SK-N-SH treated with all-trans-retinoic acid at 6 μM for 48 hours (cell line): ENCODE measurements at regions not wholly inside any gene's neighbourhood (a gene's known extent, or its start where the extent isn't known, plus 50 kb on each side); places are given as distances from the start of the nearest gene placed in this dataset.

Experiments
- ATAC-seq: fragments of 200-7000 bp; cut with Tn5 transposase; 3 replicates; pipeline ENCODE4 v1.9.1; 2020; ENCODE audit warnings: mild to moderate bottlenecking, moderate library complexity
- ARNTL ChIP-seq: fragments of 450-650 bp; formaldehyde crosslinking; IDR thresholded peaks from 2 replicates; pipeline ENCODE4 v1.5.0; 2020; ENCODE audit warnings: low read depth, mild to moderate bottlenecking, moderate library complexity, borderline replicate concordance
- BACH2 ChIP-seq: fragments of 250-450 bp; sonication (Bioruptor Pico); IDR thresholded peaks from 2 replicates; pipeline ENCODE4 v1.9.0; 2021; ENCODE audit warnings: mild to moderate bottlenecking, borderline replicate concordance
- CSDC2 ChIP-seq: fragments of 250-450 bp; sonication (Bioruptor Pico); IDR thresholded peaks from 2 replicates; pipeline ENCODE4 v1.5.0; 2020; ENCODE audit warnings: mild to moderate bottlenecking, moderate library complexity
- ESRRG ChIP-seq: fragments of 250-450 bp; sonication (Bioruptor Pico); IDR thresholded peaks from 2 replicates; pipeline ENCODE4 v1.6.1; 2021; ENCODE audit warnings: mild to moderate bottlenecking
- GLIS3 ChIP-seq: fragments of 250-450 bp; sonication (Bioruptor Pico); IDR thresholded peaks from 2 replicates; pipeline ENCODE4 v1.5.0; 2020; ENCODE audit warnings: mild to moderate bottlenecking, moderate library complexity
- ISL1 ChIP-seq: fragments of 250-450 bp; sonication (Bioruptor Pico); IDR thresholded peaks from 2 replicates; pipeline ENCODE4 v2.1.2; 2022; ENCODE audit warnings: mild to moderate bottlenecking, moderate library complexity
- OSR1 ChIP-seq: fragments of 250-450 bp; sonication (Bioruptor Pico); IDR thresholded peaks from 2 replicates; pipeline ENCODE4 v1.8.0; 2022; ENCODE audit warnings: moderate library complexity, mild to moderate bottlenecking, inconsistent platforms
- PPARA ChIP-seq: fragments of 250-450 bp; sonication (Bioruptor Pico); IDR thresholded peaks from 2 replicates; pipeline ENCODE4 v1.5.0; 2020; ENCODE audit warnings: mild to moderate bottlenecking, borderline replicate concordance
- RARB ChIP-seq: fragments of 250-450 bp; sonication (Bioruptor Pico); IDR thresholded peaks from 2 replicates; pipeline ENCODE4 v1.8.0; 2021; ENCODE audit warnings: mild to moderate bottlenecking, moderate library complexity
- SNAI2 ChIP-seq: fragments of 250-450 bp; sonication (Bioruptor Pico); IDR thresholded peaks from 2 replicates; pipeline ENCODE4 v1.5.0; 2020; ENCODE audit warnings: mild to moderate bottlenecking, moderate library complexity
- TOX ChIP-seq: fragments of 250-450 bp; sonication (Bioruptor Pico); IDR thresholded peaks from 2 replicates; pipeline ENCODE4 v1.8.0; 2021; ENCODE audit warnings: mild to moderate bottlenecking, moderate library complexity, borderline replicate concordance
- ZC3H10 ChIP-seq: fragments of 250-450 bp; sonication (Bioruptor Pico); IDR thresholded peaks from 2 replicates; pipeline ENCODE4 v1.5.1; 2021; ENCODE audit warnings: mild to moderate bottlenecking, moderate library complexity
- ZFP30 ChIP-seq: fragments of 450-650 bp; formaldehyde crosslinking; IDR thresholded peaks from 2 replicates; pipeline ENCODE4 v1.5.0; 2022; ENCODE audit warnings: mild to moderate bottlenecking, moderate library complexity
- ZNF565 ChIP-seq: fragments of 450-650 bp; formaldehyde crosslinking; conservative IDR thresholded peaks from 2 replicates; pipeline ENCODE4 v1.5.0; 2020; ENCODE audit warnings: low read depth, mild to moderate bottlenecking, moderate library complexity
- ZNF8 ChIP-seq: fragments of 450-650 bp; formaldehyde crosslinking; IDR thresholded peaks from 2 replicates; pipeline ENCODE4 v1.5.0; 2020; ENCODE audit warnings: mild to moderate bottlenecking, moderate library complexity
- TF ChIP-seq, protein P1 (sequence below): fragments of 250-450 bp; sonication (Bioruptor Pico); IDR thresholded peaks from 2 replicates; pipeline ENCODE4 v1.5.1; 2020; ENCODE audit warnings: low read depth, mild to moderate bottlenecking, moderate library complexity
- TF ChIP-seq, protein P2 (sequence below): fragments of 250-450 bp; sonication (Bioruptor Pico); IDR thresholded peaks from 2 replicates; pipeline ENCODE4 v1.8.0; 2021; ENCODE audit warnings: low read depth, mild to moderate bottlenecking, moderate library complexity, borderline replicate concordance
- TF ChIP-seq, protein P3 (sequence below): fragments of 250-450 bp; sonication (Bioruptor Pico); IDR thresholded peaks from 2 replicates; pipeline ENCODE4 v1.5.0; 2020; ENCODE audit warnings: mild to moderate bottlenecking, moderate library complexity
- TF ChIP-seq, protein P4 (sequence below): fragments of 250-450 bp; sonication (Bioruptor Pico); IDR thresholded peaks from 2 replicates; pipeline ENCODE4 v1.8.0; 2020; ENCODE audit warnings: mild to moderate bottlenecking, moderate library complexity, borderline replicate concordance
- TF ChIP-seq, protein P5 (sequence below): fragments of 250-450 bp; sonication (Bioruptor Pico); IDR thresholded peaks from 2 replicates; pipeline ENCODE4 v1.5.1; 2021; ENCODE audit warnings: mild to moderate bottlenecking, moderate library complexity

DNA sequence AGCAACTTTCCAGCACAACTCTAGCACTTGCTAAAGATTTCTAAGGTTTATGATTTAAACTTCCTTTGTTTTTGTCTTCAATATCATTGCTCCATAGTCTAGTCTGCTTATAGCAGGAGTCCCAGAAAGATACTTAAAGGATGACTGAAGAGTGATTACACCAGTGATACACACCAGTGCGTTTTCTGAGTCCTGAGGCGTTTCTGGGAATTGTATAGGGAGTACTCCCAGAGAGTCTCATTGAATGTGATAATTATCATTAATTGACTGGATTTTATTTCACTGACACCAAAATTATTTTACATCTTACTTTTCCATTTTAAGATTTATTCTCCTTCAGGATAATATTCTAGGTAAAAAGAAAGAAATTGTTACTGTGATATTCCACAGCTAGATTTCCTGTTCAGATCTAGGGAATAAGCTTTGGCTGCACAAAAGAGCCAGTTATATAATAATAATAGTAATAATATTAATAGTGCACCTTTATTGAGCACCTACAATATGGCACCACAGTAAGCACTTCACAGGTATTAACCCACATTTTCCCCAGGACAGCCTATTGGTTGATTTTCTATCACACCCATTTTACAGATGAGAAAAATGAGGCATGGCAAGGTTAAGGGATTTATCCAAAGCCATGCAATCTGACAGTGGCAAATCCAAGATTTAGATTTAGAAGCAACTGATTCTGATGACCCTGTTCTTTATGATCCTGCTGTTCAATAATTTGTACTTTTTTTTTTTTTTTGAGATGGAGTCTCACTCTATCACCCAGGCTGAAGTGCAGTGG lies 62.6 kb downstream of the IRX5 start:
- TF ChIP-seq ZC3H10 (no peak), BACH2 (CRISPR knock-in tag) (no peak)

DNA sequence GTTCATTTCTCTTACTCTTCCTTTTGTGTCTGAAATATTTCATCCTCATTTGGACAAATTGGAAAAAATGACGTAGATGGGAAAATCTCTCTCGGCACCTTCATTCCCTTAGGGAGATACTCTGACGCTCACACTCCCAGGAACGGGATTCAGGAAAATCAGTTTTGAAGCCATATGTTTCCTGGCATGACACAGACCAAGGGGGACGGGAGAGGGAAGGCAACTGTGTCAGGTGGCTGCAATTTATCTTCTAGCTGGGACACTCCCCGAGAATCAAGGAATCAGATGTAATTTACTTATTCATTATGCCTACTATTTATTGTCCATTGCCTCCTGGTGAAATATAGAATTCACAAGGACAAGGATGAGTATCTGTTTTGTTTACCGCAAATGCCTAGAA lies 65.5 kb downstream of the IRX5 start:
- TF ChIP-seq CSDC2 (CRISPR knock-in tag) = no peak

More for the DNA sequence above, 62.6 kb downstream of the IRX5 start:
- ATAC-seq = no peak

DNA sequence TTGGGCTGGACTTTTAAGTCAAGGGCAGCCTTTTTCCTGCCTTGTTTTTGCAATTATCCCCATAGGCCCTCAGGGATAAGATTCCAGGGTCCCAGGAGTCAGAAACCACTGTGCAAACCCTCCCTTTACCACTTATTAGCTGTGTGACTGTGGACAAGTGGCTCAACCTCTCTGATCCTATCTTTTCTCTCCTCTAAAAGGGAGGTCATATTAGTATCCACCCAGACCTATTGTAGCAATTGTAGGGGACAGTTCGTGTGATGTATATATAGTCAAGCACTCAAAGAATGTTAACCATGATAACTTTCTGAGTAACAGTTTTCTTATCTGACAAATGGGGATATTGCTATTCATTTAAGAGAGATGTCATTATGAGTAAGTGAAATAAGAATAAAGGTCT lies 68.2 kb downstream of the IRX5 start:
- TF ChIP-seq SNAI2 (CRISPR knock-in tag) (no peak), ZFP30 (CRISPR knock-in tag) (no peak), OSR1 (CRISPR knock-in tag) (no peak), ZC3H10 (no peak), BACH2 (CRISPR knock-in tag) (no peak), RARB (CRISPR knock-in tag) (no peak), ESRRG (no peak), TOX (CRISPR knock-in tag) (no peak), ISL1 (CRISPR knock-in tag) (no peak), ZNF8 (no peak), CSDC2 (CRISPR knock-in tag) (no peak), ARNTL (CRISPR knock-in tag) (no peak), ZNF565 (CRISPR knock-in tag) (no peak), GLIS3 (CRISPR knock-in tag) (no peak), PPARA (CRISPR knock-in tag) (no peak)
- TF ChIP-seq, protein P1, sequence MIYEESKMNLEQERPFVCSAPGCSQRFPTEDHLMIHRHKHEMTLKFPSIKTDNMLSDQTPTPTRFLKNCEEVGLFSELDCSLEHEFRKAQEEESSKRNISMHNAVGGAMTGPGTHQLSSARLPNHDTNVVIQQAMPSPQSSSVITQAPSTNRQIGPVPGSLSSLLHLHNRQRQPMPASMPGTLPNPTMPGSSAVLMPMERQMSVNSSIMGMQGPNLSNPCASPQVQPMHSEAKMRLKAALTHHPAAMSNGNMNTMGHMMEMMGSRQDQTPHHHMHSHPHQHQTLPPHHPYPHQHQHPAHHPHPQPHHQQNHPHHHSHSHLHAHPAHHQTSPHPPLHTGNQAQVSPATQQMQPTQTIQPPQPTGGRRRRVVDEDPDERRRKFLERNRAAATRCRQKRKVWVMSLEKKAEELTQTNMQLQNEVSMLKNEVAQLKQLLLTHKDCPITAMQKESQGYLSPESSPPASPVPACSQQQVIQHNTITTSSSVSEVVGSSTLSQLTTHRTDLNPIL (CRISPR knock-in tag) = no peak
- TF ChIP-seq, protein P2, sequence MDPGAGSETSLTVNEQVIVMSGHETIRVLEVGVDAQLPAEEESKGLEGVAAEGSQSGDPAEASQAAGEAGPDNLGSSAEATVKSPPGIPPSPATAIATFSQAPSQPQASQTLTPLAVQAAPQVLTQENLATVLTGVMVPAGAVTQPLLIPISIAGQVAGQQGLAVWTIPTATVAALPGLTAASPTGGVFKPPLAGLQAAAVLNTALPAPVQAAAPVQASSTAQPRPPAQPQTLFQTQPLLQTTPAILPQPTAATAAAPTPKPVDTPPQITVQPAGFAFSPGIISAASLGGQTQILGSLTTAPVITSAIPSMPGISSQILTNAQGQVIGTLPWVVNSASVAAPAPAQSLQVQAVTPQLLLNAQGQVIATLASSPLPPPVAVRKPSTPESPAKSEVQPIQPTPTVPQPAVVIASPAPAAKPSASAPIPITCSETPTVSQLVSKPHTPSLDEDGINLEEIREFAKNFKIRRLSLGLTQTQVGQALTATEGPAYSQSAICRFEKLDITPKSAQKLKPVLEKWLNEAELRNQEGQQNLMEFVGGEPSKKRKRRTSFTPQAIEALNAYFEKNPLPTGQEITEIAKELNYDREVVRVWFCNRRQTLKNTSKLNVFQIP (CRISPR knock-in tag) = no peak
- TF ChIP-seq, protein P3, sequence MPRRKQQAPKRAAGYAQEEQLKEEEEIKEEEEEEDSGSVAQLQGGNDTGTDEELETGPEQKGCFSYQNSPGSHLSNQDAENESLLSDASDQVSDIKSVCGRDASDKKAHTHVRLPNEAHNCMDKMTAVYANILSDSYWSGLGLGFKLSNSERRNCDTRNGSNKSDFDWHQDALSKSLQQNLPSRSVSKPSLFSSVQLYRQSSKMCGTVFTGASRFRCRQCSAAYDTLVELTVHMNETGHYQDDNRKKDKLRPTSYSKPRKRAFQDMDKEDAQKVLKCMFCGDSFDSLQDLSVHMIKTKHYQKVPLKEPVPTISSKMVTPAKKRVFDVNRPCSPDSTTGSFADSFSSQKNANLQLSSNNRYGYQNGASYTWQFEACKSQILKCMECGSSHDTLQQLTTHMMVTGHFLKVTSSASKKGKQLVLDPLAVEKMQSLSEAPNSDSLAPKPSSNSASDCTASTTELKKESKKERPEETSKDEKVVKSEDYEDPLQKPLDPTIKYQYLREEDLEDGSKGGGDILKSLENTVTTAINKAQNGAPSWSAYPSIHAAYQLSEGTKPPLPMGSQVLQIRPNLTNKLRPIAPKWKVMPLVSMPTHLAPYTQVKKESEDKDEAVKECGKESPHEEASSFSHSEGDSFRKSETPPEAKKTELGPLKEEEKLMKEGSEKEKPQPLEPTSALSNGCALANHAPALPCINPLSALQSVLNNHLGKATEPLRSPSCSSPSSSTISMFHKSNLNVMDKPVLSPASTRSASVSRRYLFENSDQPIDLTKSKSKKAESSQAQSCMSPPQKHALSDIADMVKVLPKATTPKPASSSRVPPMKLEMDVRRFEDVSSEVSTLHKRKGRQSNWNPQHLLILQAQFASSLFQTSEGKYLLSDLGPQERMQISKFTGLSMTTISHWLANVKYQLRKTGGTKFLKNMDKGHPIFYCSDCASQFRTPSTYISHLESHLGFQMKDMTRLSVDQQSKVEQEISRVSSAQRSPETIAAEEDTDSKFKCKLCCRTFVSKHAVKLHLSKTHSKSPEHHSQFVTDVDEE = no peak
- TF ChIP-seq, protein P4, sequence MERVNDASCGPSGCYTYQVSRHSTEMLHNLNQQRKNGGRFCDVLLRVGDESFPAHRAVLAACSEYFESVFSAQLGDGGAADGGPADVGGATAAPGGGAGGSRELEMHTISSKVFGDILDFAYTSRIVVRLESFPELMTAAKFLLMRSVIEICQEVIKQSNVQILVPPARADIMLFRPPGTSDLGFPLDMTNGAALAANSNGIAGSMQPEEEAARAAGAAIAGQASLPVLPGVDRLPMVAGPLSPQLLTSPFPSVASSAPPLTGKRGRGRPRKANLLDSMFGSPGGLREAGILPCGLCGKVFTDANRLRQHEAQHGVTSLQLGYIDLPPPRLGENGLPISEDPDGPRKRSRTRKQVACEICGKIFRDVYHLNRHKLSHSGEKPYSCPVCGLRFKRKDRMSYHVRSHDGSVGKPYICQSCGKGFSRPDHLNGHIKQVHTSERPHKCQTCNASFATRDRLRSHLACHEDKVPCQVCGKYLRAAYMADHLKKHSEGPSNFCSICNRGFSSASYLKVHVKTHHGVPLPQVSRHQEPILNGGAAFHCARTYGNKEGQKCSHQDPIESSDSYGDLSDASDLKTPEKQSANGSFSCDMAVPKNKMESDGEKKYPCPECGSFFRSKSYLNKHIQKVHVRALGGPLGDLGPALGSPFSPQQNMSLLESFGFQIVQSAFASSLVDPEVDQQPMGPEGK (CRISPR knock-in tag) = no peak
- ATAC-seq = no peak

More for the DNA sequence above, 65.5 kb downstream of the IRX5 start:
- no peak for ATAC-seq

DNA sequence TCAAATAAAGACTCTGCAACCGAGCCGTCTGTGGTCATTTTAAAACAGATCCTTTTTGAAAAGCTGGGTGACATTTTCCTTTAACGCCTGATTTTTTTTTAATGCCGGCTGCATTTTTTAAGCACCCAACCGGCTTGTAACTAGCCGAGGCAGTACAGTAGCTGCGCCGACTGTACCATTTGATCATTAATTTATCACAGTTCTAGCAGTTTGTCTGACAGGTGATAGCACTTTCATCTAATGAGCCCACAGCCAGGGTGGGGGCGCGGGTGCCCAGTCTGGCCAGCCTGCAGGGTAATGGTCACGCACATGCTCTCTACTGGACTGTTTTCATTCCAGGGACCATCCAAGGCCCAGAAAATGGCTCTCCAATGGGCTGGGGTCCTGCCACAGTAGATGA lies 68.8 kb downstream of the IRX5 start:
- ATAC-seq = no peak
- TF ChIP-seq RARB (CRISPR knock-in tag) (no peak), GLIS3 (CRISPR knock-in tag) (no peak), ARNTL (CRISPR knock-in tag) (no peak), CSDC2 (CRISPR knock-in tag) (no peak), ISL1 (CRISPR knock-in tag) (no peak), ESRRG (no peak), SNAI2 (CRISPR knock-in tag) (no peak)
- TF ChIP-seq, protein P5, sequence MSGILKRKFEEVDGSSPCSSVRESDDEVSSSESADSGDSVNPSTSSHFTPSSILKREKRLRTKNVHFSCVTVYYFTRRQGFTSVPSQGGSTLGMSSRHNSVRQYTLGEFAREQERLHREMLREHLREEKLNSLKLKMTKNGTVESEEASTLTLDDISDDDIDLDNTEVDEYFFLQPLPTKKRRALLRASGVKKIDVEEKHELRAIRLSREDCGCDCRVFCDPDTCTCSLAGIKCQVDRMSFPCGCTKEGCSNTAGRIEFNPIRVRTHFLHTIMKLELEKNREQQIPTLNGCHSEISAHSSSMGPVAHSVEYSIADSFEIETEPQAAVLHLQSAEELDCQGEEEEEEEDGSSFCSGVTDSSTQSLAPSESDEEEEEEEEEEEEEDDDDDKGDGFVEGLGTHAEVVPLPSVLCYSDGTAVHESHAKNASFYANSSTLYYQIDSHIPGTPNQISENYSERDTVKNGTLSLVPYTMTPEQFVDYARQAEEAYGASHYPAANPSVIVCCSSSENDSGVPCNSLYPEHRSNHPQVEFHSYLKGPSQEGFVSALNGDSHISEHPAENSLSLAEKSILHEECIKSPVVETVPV (CRISPR knock-in tag) = no peak
